Neutrophil (primary cell): ENCODE measurements at regions not wholly inside any gene's neighbourhood (a gene's known extent, or its start where the extent isn't known, plus 50 kb on each side); places are given as distances from the start of the nearest gene placed in this dataset.

Experiments
- H3K27ac ChIP-seq: fragments of 200-600 bp; sonication (generic); 2 replicates; pipeline ENCODE4 v1.5.1; 2016; ENCODE audit warnings: mild to moderate bottlenecking, moderate library complexity
- H3K27me3 ChIP-seq: fragments of 200-600 bp; sonication (generic); 2 replicates; pipeline ENCODE4 v1.6.0; 2016; ENCODE audit warnings: mild to moderate bottlenecking
- H3K36me3 ChIP-seq: fragments of 200-600 bp; sonication (generic); 2 replicates; pipeline ENCODE4 v1.5.1; 2017
- H3K4me1 ChIP-seq, 2 experiments: fragments of 200-600 bp in 1 of 2; sonication (generic) in 1 of 2; 1 replicate in 1 of 2; 2 replicates in 1 of 2; pipeline versions ENCODE4 v1.5.1 to v1.6.1; 2013 to 2016; ENCODE audit warnings: low read depth in 1 of 2, low read length in 1 of 2, mild to moderate bottlenecking in 1 of 2, moderate library complexity in 1 of 2; ENCODE audit not compliant: control insufficient read depth in 1 of 2, insufficient read depth in 1 of 2
- H3K4me3 ChIP-seq, 2 experiments: fragments of 200-600 bp in 1 of 2; sonication (generic) in 1 of 2; 1 replicate in 1 of 2; 2 replicates in 1 of 2; pipeline ENCODE4 v1.5.1; 2013 to 2016; ENCODE audit warnings: low read depth in 1 of 2, low read length in 1 of 2, mild to moderate bottlenecking in 1 of 2, moderate library complexity in 1 of 2
- H3K9me3 ChIP-seq: fragments of 200-600 bp; sonication (generic); 2 replicates; pipeline ENCODE4 v1.5.1; 2016
- CTCF ChIP-seq: fragments of 200-600 bp; sonication (generic); IDR thresholded peaks from 2 replicates; pipeline ENCODE4 v1.5.1; 2016; ENCODE audit warnings: antibody characterized with exemption

GRCh38 chr2:16060936-16061338 is 120.6 kb downstream of the MYCN start:
- Histone ChIP-seq H3K27me3 (no peaks in the 10 kb centered on the region), H3K36me3 (no peaks in the 10 kb centered on the region), H3K4me1 (no peaks in the 10 kb centered on the region), H3K4me3 (no peak overlapping the region), H3K27ac (no peak overlapping the region), H3K9me3 (no peaks in the 10 kb centered on the region)
- no peak for TF ChIP-seq CTCF

GRCh38 chr2:16060125-16060935 is 120.0 kb downstream of the MYCN start:
- H3K4me1 ChIP-seq = no peaks in the 10 kb centered on the region
- no peak overlapping the region for H3K27ac ChIP-seq
- no peak for TF ChIP-seq CTCF
- H3K27me3 ChIP-seq = no peaks in the 10 kb centered on the region
- H3K4me3 ChIP-seq = no peak overlapping the region
- no peaks in the 10 kb centered on the region for H3K36me3 ChIP-seq
- H3K9me3 ChIP-seq = no peaks in the 10 kb centered on the region

GRCh38 chr2:16059393-16060016 is 119.2 kb downstream of the MYCN start:
- TF ChIP-seq CTCF = no peak
- Histone ChIP-seq H3K36me3 (no peaks in the 10 kb centered on the region), H3K27ac (no peak overlapping the region), H3K9me3 (no peaks in the 10 kb centered on the region), H3K4me3 (no peak overlapping the region), H3K27me3 (no peaks in the 10 kb centered on the region), H3K4me1 (no peaks in the 10 kb centered on the region)

- H3K4me1 ChIP-seq = no peaks in the 10 kb centered on the region
- TF ChIP-seq CTCF = no peak
Observed at GRCh38 chr2:16058747-16059358, 118.5 kb downstream of the MYCN start.

GRCh38 chr2:16058256-16058655 is 117.9 kb downstream of the MYCN start:
- Histone ChIP-seq H3K9me3 (no peaks in the 10 kb centered on the region), H3K4me3 (no peak overlapping the region)

More at GRCh38 chr2:16058747-16059358, 118.5 kb downstream of the MYCN start:
- Histone ChIP-seq H3K4me3 (no peak overlapping the region), H3K36me3 (no peaks in the 10 kb centered on the region), H3K27me3 (no peaks in the 10 kb centered on the region), H3K9me3 (no peaks in the 10 kb centered on the region), H3K27ac (no peak overlapping the region)

More at GRCh38 chr2:16058256-16058655, 117.9 kb downstream of the MYCN start:
- no peaks in the 10 kb centered on the region for H3K27me3 ChIP-seq
- H3K4me1 ChIP-seq = no peaks in the 10 kb centered on the region
- no peaks in the 10 kb centered on the region for H3K36me3 ChIP-seq
- H3K27ac ChIP-seq = no peak overlapping the region
- no peak for TF ChIP-seq CTCF
